ENCODE measurements at regions not wholly inside any gene's neighbourhood (a gene's known extent, or its start where the extent isn't known, plus 50 kb on each side); places are given as distances from the start of the nearest gene placed in this dataset.

GRCh38 chr4:177047851-177048174 is 255.1 kb upstream of the VEGFC start:
- Histone ChIP-seq H3K27ac (no peak overlapping the region), H3K9me3 (no peaks in the 10 kb centered on the region), H3K4me3 (no peak overlapping the region), H3K27me3 (no peaks in the 10 kb centered on the region), H3K36me3 (no peaks in the 10 kb centered on the region), H3K4me1 (peaks cover 0 to 5% (median 2%) of the 10 kb centered on the region in 4 donors)
- intact Hi-C loops (cut with DNase I; ENCODE audit: low total_unique reads) = loop anchor here (10.0 kb wide), 1 partner anchor 673 kb away; no protein-coding TSS in a partner anchor
- WGBS, 5 donors = 0 to 11% (median 4%) methylated on average over 1 of the region's 1 CpG
- no peak for TF ChIP-seq POLR2AphosphoS5 (IDR thresholded peaks at IDR 0.05)
- no peak for DNase-seq

DNA sequence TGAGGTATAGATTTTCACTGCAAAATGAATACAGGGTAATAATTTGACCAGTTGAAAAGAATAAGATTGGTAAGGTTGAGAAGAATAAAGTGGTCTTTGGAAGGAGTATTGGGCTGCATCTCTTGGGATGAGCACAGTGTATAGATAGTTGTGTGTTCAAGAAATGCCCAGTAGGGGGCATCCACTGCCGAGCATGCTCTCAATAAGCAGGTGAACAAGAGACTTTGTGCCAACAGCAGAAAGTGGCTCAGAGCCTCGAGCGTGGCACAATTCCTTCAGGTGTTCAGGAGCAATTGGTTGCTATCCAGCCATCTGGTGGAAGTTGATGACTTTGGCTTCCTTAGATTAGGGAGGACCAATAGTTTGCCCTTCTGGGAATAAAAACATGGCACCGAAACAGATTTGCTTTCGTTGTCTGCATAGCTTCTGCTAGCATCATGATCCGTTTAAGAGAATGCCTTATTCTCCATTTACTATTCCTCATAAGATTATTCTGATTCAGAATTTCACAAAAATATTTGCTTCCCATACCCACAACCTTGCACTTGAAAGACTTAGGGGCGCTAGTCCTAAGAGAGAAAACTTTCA is 258.1 kb upstream of the NEIL3 start:
- Histone ChIP-seq H3K27ac (no peak overlapping the region), H3K4me1 (peaks cover 0 to 5% (median 2%) of the 10 kb centered on the region in 4 donors), H3K36me3 (no peaks in the 10 kb centered on the region), H3K9me3 (no peaks in the 10 kb centered on the region), H3K27me3 (no peaks in the 10 kb centered on the region), H3K4me3 (no peak overlapping the region)
- 64 to 75% (median 69%) methylated on average over 7 of the region's 7 CpGs for WGBS, 5 donors
- intact Hi-C loops (cut with DNase I; ENCODE audit: low total_unique reads) = no loop called here
- TF ChIP-seq POLR2AphosphoS5 (IDR thresholded peaks at IDR 0.05) (no peak), CTCF (IDR thresholded peaks at IDR 0.05) (peak in 1 of 7 experiments; percentile 7), EP300 (IDR thresholded peaks at IDR 0.05) (no peak), POLR2A (IDR thresholded peaks at IDR 0.05) (no peak)
- peak in 1 of 2 donors; percentile 19 for DNase-seq

DNA sequence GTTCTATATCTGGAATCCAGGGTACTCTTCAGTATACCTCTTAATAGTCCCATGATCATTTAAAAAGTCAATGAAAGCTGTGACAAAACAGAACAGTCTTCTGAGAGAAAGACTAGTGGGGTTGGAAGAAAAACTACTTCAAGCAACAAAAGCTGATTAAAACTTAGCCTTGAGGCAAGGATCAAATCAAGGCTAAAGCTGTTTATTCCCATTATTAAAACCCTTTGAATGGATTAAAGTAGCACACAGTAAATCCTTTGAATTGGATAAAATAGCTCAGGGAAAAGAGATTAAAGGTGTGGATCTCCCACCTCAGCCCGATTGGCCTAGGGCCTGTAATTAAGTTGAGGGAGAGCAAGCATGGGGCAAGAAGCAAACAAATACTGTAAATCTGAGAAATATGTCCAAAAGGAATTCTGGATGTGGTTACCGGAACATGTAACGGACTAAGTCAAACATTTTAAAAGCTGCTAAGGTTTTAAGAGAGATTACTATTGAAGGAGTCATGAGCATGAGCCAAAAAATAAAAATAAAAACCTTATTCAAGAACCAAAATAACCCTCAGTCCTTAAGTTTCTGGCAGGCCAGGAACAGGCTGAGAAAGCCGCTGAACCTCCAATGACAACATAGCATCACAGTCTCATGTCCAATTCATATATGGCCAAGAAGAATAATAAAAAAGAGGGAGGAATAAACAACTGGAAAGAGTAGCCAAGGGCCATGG is 257.3 kb upstream of the NEIL3 start:
- no peak overlapping the region for H3K27ac ChIP-seq
- no peak overlapping the region for H3K4me3 ChIP-seq
- no peak for TF ChIP-seq EP300 (IDR thresholded peaks at IDR 0.05)
- no peak for TF ChIP-seq POLR2A (IDR thresholded peaks at IDR 0.05)
- TF ChIP-seq CTCF (IDR thresholded peaks at IDR 0.05) = no peak
- TF ChIP-seq POLR2AphosphoS5 (IDR thresholded peaks at IDR 0.05) = no peak
- intact Hi-C loops (cut with DNase I; ENCODE audit: low total_unique reads) = no loop called here
- no peaks in the 10 kb centered on the region for H3K9me3 ChIP-seq
- no peaks in the 10 kb centered on the region for H3K27me3 ChIP-seq
- peaks cover 0 to under 1% (median under 1%) of the 10 kb centered on the region in 4 donors for H3K4me1 ChIP-seq
- 60 to 83% (median 74%) methylated on average over 4 of the region's 4 CpGs for whole genome bisulfite sequencing, 5 donors
- no peak for DNase-seq
- H3K36me3 ChIP-seq = no peaks in the 10 kb centered on the region

DNA sequence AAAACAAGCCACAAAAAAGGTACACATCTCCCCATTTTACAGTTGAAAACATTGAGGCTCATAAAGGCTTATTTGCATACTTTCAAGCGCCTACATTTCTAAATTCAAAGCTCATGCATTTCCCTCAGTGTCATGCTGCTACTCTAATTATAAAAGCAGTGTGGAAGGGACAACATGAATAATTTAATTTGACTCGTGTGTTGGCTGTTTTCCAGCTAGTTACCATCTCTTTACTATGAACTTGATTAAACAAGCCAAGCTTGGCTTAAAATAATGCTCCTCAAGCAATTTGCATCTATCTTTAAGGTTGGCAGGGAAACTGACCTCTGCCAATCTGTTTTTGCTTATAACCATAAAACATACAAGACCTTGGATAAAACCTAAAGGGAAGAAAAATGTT is 252.5 kb upstream of the NEIL3 start:
- Histone ChIP-seq H3K4me1 (no peaks in the 10 kb centered on the region), H3K27ac (no peak overlapping the region), H3K36me3 (no peaks in the 10 kb centered on the region), H3K4me3 (no peak overlapping the region), H3K9me3 (no peaks in the 10 kb centered on the region), H3K27me3 (no peaks in the 10 kb centered on the region)
- 55 to 68% (median 59%) methylated on average over 2 of the region's 2 CpGs for WGBS, 5 donors
- intact Hi-C loops (cut with DNase I; ENCODE audit: low total_unique reads) = no loop called here
- TF ChIP-seq POLR2AphosphoS5 (IDR thresholded peaks at IDR 0.05) (no peak), POLR2A (IDR thresholded peaks at IDR 0.05) (no peak), CTCF (IDR thresholded peaks at IDR 0.05) (no peak), EP300 (IDR thresholded peaks at IDR 0.05) (no peak)
- no peak for DNase-seq

DNA sequence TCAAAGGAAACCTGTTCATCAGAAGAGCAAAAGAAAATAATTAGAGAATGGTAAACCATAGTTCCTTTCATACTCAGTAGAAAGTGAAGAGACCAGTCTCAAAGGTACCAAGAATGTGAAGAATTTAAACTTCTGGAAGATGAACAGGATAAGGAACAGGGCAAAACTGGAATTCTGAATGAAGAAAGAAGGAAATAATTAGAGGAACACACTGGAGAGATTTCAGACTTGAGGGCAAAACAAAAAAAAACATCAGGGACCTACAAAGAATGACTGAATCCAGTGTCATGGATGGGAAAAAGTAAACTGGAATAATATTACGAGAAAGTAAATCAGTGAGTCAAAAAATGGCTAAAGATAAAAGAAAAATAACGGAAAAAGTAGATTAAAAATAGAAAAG is 245.6 kb upstream of the NEIL3 start:
- no peaks in the 10 kb centered on the region for H3K9me3 ChIP-seq
- H3K27ac ChIP-seq = no peak overlapping the region
- no peak for DNase-seq
- H3K27me3 ChIP-seq = no peaks in the 10 kb centered on the region
- H3K36me3 ChIP-seq = no peaks in the 10 kb centered on the region
- TF ChIP-seq CTCF (IDR thresholded peaks at IDR 0.05) = no peak
- TF ChIP-seq EP300 (IDR thresholded peaks at IDR 0.05) = no peak
- no peak for TF ChIP-seq POLR2AphosphoS5 (IDR thresholded peaks at IDR 0.05)
- no peak for TF ChIP-seq POLR2A (IDR thresholded peaks at IDR 0.05)
- no peaks in the 10 kb centered on the region for H3K4me1 ChIP-seq
- no peak overlapping the region for H3K4me3 ChIP-seq
- WGBS, 5 donors = 47 to 81% (median 79%) methylated on average over 2 of the region's 2 CpGs
- intact Hi-C loops (cut with DNase I; ENCODE audit: low total_unique reads) = no loop called here
